Tibial artery (tissue), 4 donors: ENCODE measurements at regions not wholly inside any gene's neighbourhood (a gene's known extent, or its start where the extent isn't known, plus 50 kb on each side); places are given as distances from the start of the nearest gene placed in this dataset.

Experiments
- DNase-seq, 2 donors: peaks; one replicate each; pipeline ENCODE4 v3.0.0-alpha.2; 2019
- H3K27ac ChIP-seq, 2 donors: fragments of 200-600 bp; sonication (generic) in 1 of 2; 1 replicate in 1 of 2; 2 replicates in 1 of 2; pipeline ENCODE4 v1.5.1; 2018 to 2019; ENCODE audit warnings: mild to moderate bottlenecking in 1 of 2
- H3K27me3 ChIP-seq, 2 donors: fragments of 200-600 bp; sonication (generic) in 1 of 2; one replicate each; pipeline versions ENCODE4 v1.5.1 to v1.6.0; 2016 to 2019
- H3K36me3 ChIP-seq, 3 donors: fragments of 200-600 bp; sonication (generic) in 2 of 3; one replicate each; pipeline ENCODE4 v1.5.1; 2016 to 2019; ENCODE audit warnings: mild to moderate bottlenecking in 2 of 3
- H3K4me1 ChIP-seq, 4 donors: fragments of 200-600 bp; sonication (generic) in 2 of 4; 1 replicate in 3 of 4; 2 replicates in 1 of 4; pipeline ENCODE4 v1.5.1; 2016 to 2019
- H3K4me3 ChIP-seq, 2 donors: fragments of 200-600 bp; sonication (generic) in 1 of 2; 1 replicate in 1 of 2; 2 replicates in 1 of 2; pipeline ENCODE4 v1.5.1; 2018 to 2019; ENCODE audit warnings: mild to moderate bottlenecking in 2 of 2
- H3K9me3 ChIP-seq, 3 donors: fragments of 200-600 bp; sonication (generic) in 1 of 3; one replicate each; pipeline ENCODE4 v1.5.1; 2016 to 2019
- intact Hi-C: fragments of 100-400 bp; cut with DNase I; formaldehyde crosslinking; loops from one replicate; pipeline ENCODE4 v1.15.0; 2023; ENCODE audit warnings: low total_unique reads
- TF ChIP-seq, protein P1 (sequence below), 2 experiments: fragments of 200-600 bp in 1 of 2; fragments of 450-650 bp in 1 of 2; IDR thresholded peaks; one replicate each; pipeline ENCODE4 v1.5.1; 2017 to 2019; ENCODE audit warnings: antibody characterized with exemption in 2 of 2, mild to moderate bottlenecking in 1 of 2, moderate library complexity in 1 of 2

DNA sequence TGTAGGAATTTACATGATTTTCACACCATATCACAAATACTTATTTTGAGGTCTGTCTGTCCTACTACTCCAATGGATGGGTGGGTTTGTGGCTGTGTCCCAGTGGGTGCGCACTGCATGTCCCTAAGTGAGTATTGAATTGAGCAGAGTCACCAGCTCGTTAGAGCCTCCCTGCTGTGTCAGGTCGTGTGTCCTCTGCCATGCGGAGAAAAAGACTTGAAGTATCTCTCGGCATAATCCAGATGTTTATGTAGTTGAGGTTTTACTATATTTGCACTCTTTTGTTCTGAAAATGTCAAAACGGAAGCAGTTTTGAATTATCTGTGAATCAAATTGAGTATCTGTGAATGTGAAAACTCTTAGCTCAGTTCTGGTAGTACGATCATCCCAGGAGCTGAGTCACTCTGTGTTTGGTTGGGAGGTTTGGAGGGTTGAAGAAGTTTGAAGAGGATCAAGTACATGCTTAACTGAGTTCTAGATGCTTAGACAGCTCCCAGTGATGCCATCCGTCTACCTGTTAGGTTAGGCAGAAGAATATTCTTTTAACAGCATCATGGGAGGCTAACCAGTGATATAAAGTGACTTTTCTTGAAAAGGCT lies 194.2 kb downstream of the TENT4A start:
- Histone ChIP-seq H3K27me3 (peaks cover 0 to 8% of the 10 kb centered on the region in 2 donors), H3K4me3 (no peak overlapping the region), H3K9me3 (no peaks in the 10 kb centered on the region), H3K36me3 (no peaks in the 10 kb centered on the region), H3K4me1 (peaks cover 0 to 6% (median 1%) of the 10 kb centered on the region in 4 donors), H3K27ac (no peak overlapping the region)
- intact Hi-C loops: no loop called here
- no peak for DNase-seq
- TF ChIP-seq, protein P1, sequence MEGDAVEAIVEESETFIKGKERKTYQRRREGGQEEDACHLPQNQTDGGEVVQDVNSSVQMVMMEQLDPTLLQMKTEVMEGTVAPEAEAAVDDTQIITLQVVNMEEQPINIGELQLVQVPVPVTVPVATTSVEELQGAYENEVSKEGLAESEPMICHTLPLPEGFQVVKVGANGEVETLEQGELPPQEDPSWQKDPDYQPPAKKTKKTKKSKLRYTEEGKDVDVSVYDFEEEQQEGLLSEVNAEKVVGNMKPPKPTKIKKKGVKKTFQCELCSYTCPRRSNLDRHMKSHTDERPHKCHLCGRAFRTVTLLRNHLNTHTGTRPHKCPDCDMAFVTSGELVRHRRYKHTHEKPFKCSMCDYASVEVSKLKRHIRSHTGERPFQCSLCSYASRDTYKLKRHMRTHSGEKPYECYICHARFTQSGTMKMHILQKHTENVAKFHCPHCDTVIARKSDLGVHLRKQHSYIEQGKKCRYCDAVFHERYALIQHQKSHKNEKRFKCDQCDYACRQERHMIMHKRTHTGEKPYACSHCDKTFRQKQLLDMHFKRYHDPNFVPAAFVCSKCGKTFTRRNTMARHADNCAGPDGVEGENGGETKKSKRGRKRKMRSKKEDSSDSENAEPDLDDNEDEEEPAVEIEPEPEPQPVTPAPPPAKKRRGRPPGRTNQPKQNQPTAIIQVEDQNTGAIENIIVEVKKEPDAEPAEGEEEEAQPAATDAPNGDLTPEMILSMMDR (IDR thresholded peaks at IDR 0.05): no peak

DNA sequence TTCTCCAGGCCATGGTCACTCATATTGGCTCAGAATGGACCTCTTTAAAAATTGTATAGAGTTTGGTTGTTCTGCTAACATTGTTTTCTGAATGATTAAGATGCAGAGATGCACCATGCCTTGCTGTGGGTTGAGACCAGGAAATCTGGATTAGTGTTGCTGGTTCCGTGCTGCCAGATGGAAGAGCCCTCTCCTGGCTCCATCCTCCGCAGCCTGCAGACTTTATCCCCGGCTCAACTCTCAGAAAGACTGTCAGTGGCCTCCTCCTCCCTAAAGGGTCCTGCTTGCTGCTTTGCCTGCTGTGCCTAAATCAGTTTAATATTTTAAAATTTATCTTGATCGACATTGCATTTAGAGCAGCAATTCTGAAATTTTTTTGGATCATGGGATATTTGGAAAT lies 196.7 kb downstream of the TENT4A start:
- TF ChIP-seq, protein P1 (IDR thresholded peaks at IDR 0.05): no peak
- Histone ChIP-seq H3K9me3 (no peaks in the 10 kb centered on the region), H3K36me3 (no peaks in the 10 kb centered on the region), H3K27me3 (peaks cover 0 to 8% of the 10 kb centered on the region in 2 donors), H3K4me1 (peaks cover 0 to 6% (median 1%) of the 10 kb centered on the region in 4 donors), H3K27ac (no peak overlapping the region), H3K4me3 (no peak overlapping the region)
- intact Hi-C loops: no loop called here
- DNase-seq: no peak

- DNase-seq: no peak
- no peak overlapping the region for H3K27ac ChIP-seq
- no peaks in the 10 kb centered on the region for H3K4me1 ChIP-seq
- no peak overlapping the region for H3K4me3 ChIP-seq
- peaks cover 0 to 8% of the 10 kb centered on the region in 2 donors for H3K27me3 ChIP-seq
- H3K36me3 ChIP-seq: no peaks in the 10 kb centered on the region
- intact Hi-C loops: no loop called here
- H3K9me3 ChIP-seq: no peaks in the 10 kb centered on the region
- TF ChIP-seq, protein P1 (IDR thresholded peaks at IDR 0.05): no peak
Observed at GRCh38 chr5:6910950-6911349, 197.7 kb downstream of the TENT4A start.

DNA sequence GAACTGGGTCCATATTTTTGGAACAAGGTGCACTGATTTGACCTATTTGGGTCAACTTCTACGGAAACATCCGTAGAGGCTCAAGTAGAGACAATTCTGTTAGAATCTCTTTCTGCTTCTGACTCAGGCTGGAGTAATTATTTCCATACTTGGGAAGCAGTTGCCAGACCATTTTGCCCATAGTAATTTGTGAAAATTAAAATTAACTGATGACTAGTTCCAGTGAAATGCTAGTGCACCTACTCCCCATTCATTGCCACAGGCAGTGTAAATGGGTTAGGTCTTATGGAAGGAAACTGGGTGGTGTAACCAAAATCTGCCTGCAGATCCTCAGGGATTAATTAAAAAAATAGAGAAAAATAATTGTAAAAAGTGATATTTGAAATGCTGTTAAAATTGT lies 201.1 kb downstream of the TENT4A start:
- Histone ChIP-seq H3K27ac (no peak overlapping the region), H3K4me1 (no peaks in the 10 kb centered on the region), H3K36me3 (no peaks in the 10 kb centered on the region), H3K4me3 (no peak overlapping the region), H3K9me3 (no peaks in the 10 kb centered on the region), H3K27me3 (peaks cover 0 to 4% of the 10 kb centered on the region in 2 donors)
- DNase-seq: no peak
- intact Hi-C loops: no loop called here
- TF ChIP-seq, protein P1 (IDR thresholded peaks at IDR 0.05): no peak

DNA sequence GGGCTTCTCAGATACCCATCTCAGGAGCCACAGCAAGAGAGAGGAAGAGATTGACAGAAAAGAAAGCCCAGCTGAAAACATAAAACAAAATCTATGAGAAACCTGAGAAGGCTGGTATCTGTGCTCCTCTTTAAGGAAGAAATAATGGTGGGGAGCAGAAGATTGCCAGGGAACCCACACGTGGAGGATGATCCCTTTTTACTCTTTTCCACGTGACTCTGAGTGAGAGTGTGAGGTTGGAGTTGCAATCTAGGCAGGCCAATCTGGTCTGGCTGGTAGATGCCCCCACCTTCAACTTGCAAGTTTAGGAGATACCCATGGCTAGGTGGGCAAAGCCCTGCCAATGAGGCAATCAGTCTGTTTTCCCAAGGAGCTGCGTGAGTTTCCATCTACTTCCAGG lies 202.3 kb downstream of the TENT4A start:
- Histone ChIP-seq H3K9me3 (no peaks in the 10 kb centered on the region), H3K4me1 (no peaks in the 10 kb centered on the region), H3K36me3 (no peaks in the 10 kb centered on the region), H3K4me3 (no peak overlapping the region), H3K27me3 (peaks cover 0 to 4% of the 10 kb centered on the region in 2 donors), H3K27ac (no peak overlapping the region)
- intact Hi-C loops: no loop called here
- TF ChIP-seq, protein P1 (IDR thresholded peaks at IDR 0.05): no peak
- DNase-seq: no peak

GRCh38 chr5:6918255-6918654 lies 205.0 kb downstream of the TENT4A start:
- Histone ChIP-seq H3K4me1 (no peaks in the 10 kb centered on the region), H3K27me3 (no peaks in the 10 kb centered on the region), H3K27ac (no peak overlapping the region), H3K4me3 (no peak overlapping the region), H3K9me3 (no peaks in the 10 kb centered on the region), H3K36me3 (no peaks in the 10 kb centered on the region)
- intact Hi-C loops: no loop called here
- TF ChIP-seq, protein P1 (IDR thresholded peaks at IDR 0.05): no peak
- DNase-seq: no peak
